ENCODE measurements at regions not wholly inside any gene's neighbourhood (a gene's known extent, or its start where the extent isn't known, plus 50 kb on each side); places are given as distances from the start of the nearest gene placed in this dataset.

GRCh38 chr20:57083072-57083471, 183.4 kb downstream of the BMP7 start:
- no peak overlapping the region for H3K27ac Mint-ChIP-seq
- H3K36me3 Mint-ChIP-seq (ENCODE audit: low read depth): peaks cover 3% of the 10 kb centered on the region; the same call in 1 of the 2 replicates
- DNase-seq: no peak
- H3K4me3 Mint-ChIP-seq: no peak overlapping the region
- H3K9me3 Mint-ChIP-seq: peaks cover 14% of the 10 kb centered on the region
- peaks cover 14% of the 10 kb centered on the region; the same call in 1 of the 2 replicates for H3K27me3 Mint-ChIP-seq (ENCODE audit: insufficient read depth)
- no peak for TF ChIP-seq CTCF (IDR thresholded peaks at IDR 0.05)
- peaks cover 18% of the 10 kb centered on the region for H3K4me1 Mint-ChIP-seq (ENCODE audit: low read depth)

- Mint-ChIP-seq H3K9me3 (no peaks in the 10 kb centered on the region; the same call in 1 of the 2 replicates), H3K4me3 (no peak overlapping the region), H3K36me3 (ENCODE audit: low read depth) (no peaks in the 10 kb centered on the region), H3K27ac (no peak overlapping the region), H3K4me1 (ENCODE audit: low read depth) (no peaks in the 10 kb centered on the region; the same call in 1 of the 2 replicates), H3K27me3 (ENCODE audit: insufficient read depth) (peaks cover 22% of the 10 kb centered on the region)
- DNase-seq: no peak
- TF ChIP-seq CTCF (IDR thresholded peaks at IDR 0.05): no peak
Measured at GRCh38 chr20:57086066-57086465, 180.4 kb downstream of the BMP7 start.

GRCh38 chr20:57087102-57087501, 179.3 kb downstream of the BMP7 start:
- Mint-ChIP-seq H3K27me3 (ENCODE audit: insufficient read depth) (peaks cover 25% of the 10 kb centered on the region), H3K9me3 (no peaks in the 10 kb centered on the region; the same call in 1 of the 2 replicates), H3K4me1 (ENCODE audit: low read depth) (no peaks in the 10 kb centered on the region; the same call in 1 of the 2 replicates), H3K27ac (no peak overlapping the region), H3K36me3 (ENCODE audit: low read depth) (no peaks in the 10 kb centered on the region), H3K4me3 (no peak overlapping the region)
- DNase-seq: no peak
- no peak for TF ChIP-seq CTCF (IDR thresholded peaks at IDR 0.05)

- Mint-ChIP-seq H3K4me3 (no peak overlapping the region), H3K4me1 (ENCODE audit: low read depth) (no peaks in the 10 kb centered on the region; the same call in 1 of the 2 replicates), H3K27me3 (ENCODE audit: insufficient read depth) (peaks cover 21% of the 10 kb centered on the region), H3K9me3 (no peaks in the 10 kb centered on the region; the same call in 1 of the 2 replicates), H3K36me3 (ENCODE audit: low read depth) (no peaks in the 10 kb centered on the region), H3K27ac (no peak overlapping the region)
- TF ChIP-seq CTCF (IDR thresholded peaks at IDR 0.05): no peak
- DNase-seq: no peak
Measured at GRCh38 chr20:57087705-57088104, 178.7 kb downstream of the BMP7 start.

- Mint-ChIP-seq H3K4me3 (no peak overlapping the region), H3K36me3 (ENCODE audit: low read depth) (no peaks in the 10 kb centered on the region), H3K27ac (no peak overlapping the region), H3K9me3 (no peaks in the 10 kb centered on the region; the same call in 1 of the 2 replicates), H3K27me3 (ENCODE audit: insufficient read depth) (peaks cover 21% of the 10 kb centered on the region), H3K4me1 (ENCODE audit: low read depth) (no peaks in the 10 kb centered on the region; the same call in 1 of the 2 replicates)
- TF ChIP-seq CTCF (IDR thresholded peaks at IDR 0.05): no peak
- peak; percentile 21 for DNase-seq
Measured at GRCh38 chr20:57088436-57088835, 178.0 kb downstream of the BMP7 start.

Measured in HFFc6 (cell line).